Left lung (tissue), 4 donors: ENCODE measurements at regions not wholly inside any gene's neighbourhood (a gene's known extent, or its start where the extent isn't known, plus 50 kb on each side); places are given as distances from the start of the nearest gene placed in this dataset.
A peak's percentile ranks its signal among the peaks of the same experiment; 100 is the strongest.

Experiments
- ATAC-seq: fragments of 200-7000 bp; cut with Tn5 transposase; one replicate; pipeline ENCODE4 v1.9.1; 2020; ENCODE audit warnings: moderate library complexity
- DNase-seq, 4 donors: peaks; one replicate each; pipeline ENCODE4 v3.0.0-alpha.2; 2013 to 2020
- H3K27ac ChIP-seq, 2 donors: fragments of 200-600 bp; sonication (generic) in 1 of 2; one replicate each; pipeline versions ENCODE4 v1.5.0 to v1.8.0; 2020 to 2021
- H3K27me3 ChIP-seq, 2 donors: fragments of 200-600 bp; sonication (generic) in 1 of 2; one replicate each; pipeline versions ENCODE4 v1.5.0 to v1.8.0; 2020 to 2021
- H3K36me3 ChIP-seq, 2 donors: fragments of 200-600 bp; sonication (generic) in 1 of 2; one replicate each; pipeline versions ENCODE4 v1.5.0 to v1.8.0; 2020 to 2021
- H3K4me1 ChIP-seq, 2 donors: fragments of 200-600 bp; one replicate each; pipeline ENCODE4 v1.8.0; 2021
- H3K4me3 ChIP-seq, 2 donors: fragments of 200-600 bp; sonication (generic) in 1 of 2; one replicate each; pipeline versions ENCODE4 v1.5.0 to v1.8.0; 2020 to 2021; ENCODE audit warnings: mild to moderate bottlenecking in 1 of 2
- H3K9me3 ChIP-seq, 2 donors: fragments of 200-600 bp; sonication (generic) in 1 of 2; one replicate each; pipeline versions ENCODE4 v1.5.0 to v1.8.0; 2020 to 2021
- CTCF ChIP-seq, 2 donors: fragments of 200-600 bp; sonication (generic) in 1 of 2; IDR thresholded peaks; one replicate each; pipeline versions ENCODE4 v1.5.0 to v1.8.0; 2021; ENCODE audit warnings: antibody characterized with exemption in 2 of 2
- intact Hi-C, 2 donors: fragments of 100-400 bp; cut with DNase I; formaldehyde crosslinking; loops; one replicate each; pipeline versions ENCODE4 v1.11.2 to v1.14.2; 2022
- donor health status: DM: no; HTN: yes; CAD: no.
- donor health status: DM: no; HTN: no; CAD: no.

GRCh38 chr13:67775359-67775758 lies 545.2 kb upstream of the PCDH9 start:
- no peaks in the 10 kb centered on the region for H3K4me1 ChIP-seq
- H3K4me3 ChIP-seq = no peak overlapping the region
- H3K9me3 ChIP-seq = peaks cover 0 to 11% of the 10 kb centered on the region in 2 donors
- DNase-seq = no peak
- ATAC-seq = no peak
- H3K36me3 ChIP-seq = no peaks in the 10 kb centered on the region
- intact Hi-C loops = no loop called here
- H3K27ac ChIP-seq = no peak overlapping the region
- no peak for TF ChIP-seq CTCF (IDR thresholded peaks at IDR 0.05)
- H3K27me3 ChIP-seq = no peaks in the 10 kb centered on the region

- ATAC-seq (no peak), DNase-seq (peak in 1 of 4 donors; percentile 81)
- TF ChIP-seq CTCF (IDR thresholded peaks at IDR 0.05) = no peak
- H3K27me3 ChIP-seq = no peaks in the 10 kb centered on the region
- H3K36me3 ChIP-seq = no peaks in the 10 kb centered on the region
- H3K4me1 ChIP-seq = no peaks in the 10 kb centered on the region
- no peak overlapping the region for H3K4me3 ChIP-seq
- no peak overlapping the region for H3K27ac ChIP-seq
- H3K9me3 ChIP-seq = peaks cover 0 to 17% of the 10 kb centered on the region in 2 donors
- intact Hi-C loops = no loop called here
These were observed 542.8 kb upstream of the PCDH9 start for GRCh38 chr13:67772807-67773453.

- intact Hi-C loops = no loop called here
- no peaks in the 10 kb centered on the region for H3K4me1 ChIP-seq
- no peak for TF ChIP-seq CTCF (IDR thresholded peaks at IDR 0.05)
- no peaks in the 10 kb centered on the region for H3K27me3 ChIP-seq
- H3K36me3 ChIP-seq = no peaks in the 10 kb centered on the region
- H3K27ac ChIP-seq = no peak overlapping the region
- no peak for ATAC-seq
- no peak for DNase-seq
- no peak overlapping the region for H3K4me3 ChIP-seq
- H3K9me3 ChIP-seq = peaks cover 0 to 17% of the 10 kb centered on the region in 2 donors
These were observed 541.0 kb upstream of the PCDH9 start for GRCh38 chr13:67771106-67771505.

GRCh38 chr13:67769987-67770341 lies 539.8 kb upstream of the PCDH9 start:
- Histone ChIP-seq H3K9me3 (peaks cover 0 to 17% of the 10 kb centered on the region in 2 donors), H3K36me3 (no peaks in the 10 kb centered on the region), H3K27ac (no peak overlapping the region), H3K4me3 (no peak overlapping the region), H3K27me3 (no peaks in the 10 kb centered on the region), H3K4me1 (no peaks in the 10 kb centered on the region)
- no peak for DNase-seq
- TF ChIP-seq CTCF (IDR thresholded peaks at IDR 0.05) = no peak
- intact Hi-C loops = no loop called here
- no peak for ATAC-seq

- Histone ChIP-seq H3K27ac (no peak overlapping the region), H3K9me3 (peaks cover 0 to 17% of the 10 kb centered on the region in 2 donors), H3K27me3 (no peaks in the 10 kb centered on the region), H3K4me3 (no peak overlapping the region), H3K4me1 (no peaks in the 10 kb centered on the region), H3K36me3 (no peaks in the 10 kb centered on the region)
- ATAC-seq (no peak), DNase-seq (peak in 1 of 4 donors; percentile 53)
- intact Hi-C loops = no loop called here
- TF ChIP-seq CTCF (IDR thresholded peaks at IDR 0.05) = no peak
These were observed 539.2 kb upstream of the PCDH9 start for GRCh38 chr13:67769063-67769986.
